HG03565 (cell line): ENCODE measurements at regions not wholly inside any gene's neighbourhood (a gene's known extent, or its start where the extent isn't known, plus 50 kb on each side); places are given as distances from the start of the nearest gene placed in this dataset.

ENCODE experiments used
- ATAC-seq: cut with Tn5 transposase; IDR thresholded peaks from one replicate; pipeline ENCODE4 v1.9.1; 2021; ENCODE audit warnings: mild to moderate bottlenecking, moderate library complexity; ENCODE audit not compliant: unreplicated experiment

DNA sequence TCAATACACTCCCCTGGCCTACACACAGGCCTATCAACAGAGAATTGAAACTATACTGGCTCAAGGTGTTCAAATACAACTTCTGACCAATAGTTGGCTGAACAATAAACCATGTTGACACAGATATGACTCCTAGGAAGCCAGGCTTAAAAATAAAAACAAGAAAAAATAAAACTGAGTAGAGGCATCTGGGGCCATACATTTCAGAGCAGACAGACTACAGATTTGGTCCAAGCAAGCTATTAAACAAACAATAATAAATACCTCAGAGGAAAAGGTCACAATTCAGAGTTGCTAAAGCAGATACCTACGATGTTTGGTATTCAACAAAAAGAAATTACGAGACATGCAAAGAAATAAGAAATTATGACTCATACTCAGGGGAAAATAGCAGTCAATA, 132.8 kb upstream of the ACVR2A start:
- no peak for ATAC-seq

DNA sequence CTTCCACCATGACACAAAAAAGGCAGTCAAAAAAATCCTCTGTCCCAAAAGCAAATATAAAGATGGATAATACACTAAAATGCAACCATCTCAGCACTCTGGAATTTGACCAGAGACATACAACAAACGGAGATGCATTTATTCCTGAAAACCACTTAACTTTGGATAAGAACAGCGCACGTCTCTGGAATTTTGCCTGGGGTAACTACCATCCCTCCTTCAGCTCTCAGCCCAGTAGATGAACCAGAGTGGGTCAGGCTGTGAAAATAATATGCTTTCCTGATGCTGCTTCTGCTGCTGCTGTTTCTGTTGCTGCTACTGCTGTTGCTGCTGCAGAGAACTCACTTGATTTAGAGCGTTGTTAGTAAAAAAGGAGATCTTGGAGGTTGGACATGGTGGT, 133.8 kb upstream of the ACVR2A start:
- ATAC-seq: no peak

DNA sequence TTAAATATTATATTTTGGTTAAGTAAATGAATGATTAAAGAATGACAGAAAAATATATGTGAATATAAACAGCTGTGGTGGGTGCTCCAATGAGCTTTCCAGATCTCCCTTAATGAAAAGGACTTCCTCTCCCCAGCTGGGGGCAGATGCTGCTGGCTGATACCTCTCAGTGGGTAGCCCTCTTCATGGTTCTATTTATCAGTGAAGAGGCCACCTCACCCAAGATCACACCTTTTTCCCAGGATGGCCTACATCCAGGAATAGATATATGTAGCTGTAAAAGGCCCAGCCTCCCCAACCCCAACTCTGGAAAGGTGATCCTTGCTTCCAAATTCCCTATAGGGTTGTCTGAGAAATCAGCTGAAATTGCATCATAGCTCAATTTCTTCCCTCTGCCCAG, 135.2 kb upstream of the ACVR2A start:
- ATAC-seq: no peak

DNA sequence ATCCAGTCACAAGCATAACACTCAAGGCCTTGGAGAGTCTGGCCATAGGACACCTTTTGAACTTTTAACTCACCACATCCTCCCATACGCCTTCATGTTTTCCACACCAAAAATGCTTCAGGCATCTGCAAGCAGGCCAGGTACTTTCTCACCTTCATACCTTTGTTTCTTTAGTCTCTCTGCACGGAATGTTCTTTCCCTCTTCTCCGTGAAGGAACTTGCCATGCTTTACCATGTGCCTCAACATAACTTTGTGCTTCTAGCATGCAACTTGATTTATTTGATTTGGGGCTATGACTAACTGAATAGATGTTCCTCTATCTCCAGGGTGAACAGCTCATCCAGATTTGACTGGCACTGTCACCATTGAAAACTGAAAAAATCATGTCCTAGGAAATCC, 141.7 kb upstream of the ACVR2A start:
- ATAC-seq: no peak

DNA sequence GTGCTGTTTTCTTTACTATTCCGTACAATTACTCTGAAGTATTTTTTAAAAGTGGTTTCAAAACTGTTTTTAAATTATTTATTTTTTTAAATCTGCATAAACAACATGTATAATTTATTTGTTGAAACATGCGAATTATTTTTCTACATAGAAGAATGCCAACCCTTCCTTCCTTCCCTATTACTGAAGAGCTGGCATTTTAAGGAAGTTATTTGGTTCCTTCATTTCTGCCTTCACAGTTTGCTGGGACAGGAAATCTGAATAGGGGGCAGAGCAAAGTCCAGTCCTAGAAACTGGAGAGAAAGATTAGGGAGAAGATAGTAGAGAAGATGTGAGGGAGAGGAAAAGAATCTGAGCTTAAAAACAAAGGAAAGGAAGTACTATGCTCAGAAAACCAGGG, 146.7 kb upstream of the ACVR2A start:
- no peak for ATAC-seq

DNA sequence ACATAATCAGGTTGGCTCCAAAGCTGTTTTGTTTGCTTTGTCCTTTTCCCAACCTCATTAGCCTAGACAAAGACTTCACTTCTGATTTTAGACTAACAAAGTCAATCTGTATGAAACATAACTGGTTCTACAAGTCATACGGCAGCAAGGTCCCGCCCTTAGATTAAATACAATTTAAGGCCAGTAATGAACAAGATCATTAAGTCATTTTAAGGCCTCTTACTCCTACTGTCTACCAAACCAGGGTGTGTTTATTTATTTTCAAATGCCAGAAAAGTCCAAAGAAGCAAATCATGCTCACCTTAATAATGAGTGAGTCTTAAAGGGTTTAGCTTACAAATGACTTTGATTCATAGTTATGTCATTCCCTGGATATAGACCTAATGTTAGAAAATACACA, 148.4 kb upstream of the ACVR2A start:
- no peak for ATAC-seq

DNA sequence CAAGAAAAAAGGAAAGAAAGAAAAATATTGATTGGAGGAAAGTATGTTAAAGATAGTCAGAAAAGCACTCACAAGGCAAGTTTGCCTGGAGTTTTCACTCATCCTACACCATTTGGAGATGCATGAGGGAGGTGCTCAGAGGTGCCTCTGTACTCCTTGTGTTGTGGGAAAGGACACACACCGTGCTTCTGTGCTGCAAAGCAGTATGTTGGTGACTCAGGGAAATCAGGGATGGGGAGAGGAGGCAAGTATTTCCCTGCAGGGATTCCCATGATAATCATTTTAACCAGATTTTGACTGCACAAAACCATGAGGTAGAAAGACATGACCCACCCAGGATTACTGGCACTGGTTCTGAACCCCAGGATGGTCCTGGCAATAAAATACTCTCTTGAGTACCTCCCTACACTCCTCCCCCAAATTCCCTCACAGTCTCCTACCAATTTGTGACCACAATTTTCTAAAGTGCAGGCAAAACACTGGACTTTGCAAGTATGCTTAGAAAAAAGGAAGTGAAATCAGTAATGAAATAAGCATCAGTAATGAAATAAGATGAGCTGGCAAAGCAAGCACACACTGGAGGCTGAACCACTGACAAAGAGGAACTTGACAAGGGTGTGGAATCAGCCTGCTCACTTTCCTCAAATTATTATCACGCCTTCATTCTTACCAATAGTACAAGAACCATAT, 155.5 kb upstream of the ACVR2A start:
- peak; percentile 100 for ATAC-seq

DNA sequence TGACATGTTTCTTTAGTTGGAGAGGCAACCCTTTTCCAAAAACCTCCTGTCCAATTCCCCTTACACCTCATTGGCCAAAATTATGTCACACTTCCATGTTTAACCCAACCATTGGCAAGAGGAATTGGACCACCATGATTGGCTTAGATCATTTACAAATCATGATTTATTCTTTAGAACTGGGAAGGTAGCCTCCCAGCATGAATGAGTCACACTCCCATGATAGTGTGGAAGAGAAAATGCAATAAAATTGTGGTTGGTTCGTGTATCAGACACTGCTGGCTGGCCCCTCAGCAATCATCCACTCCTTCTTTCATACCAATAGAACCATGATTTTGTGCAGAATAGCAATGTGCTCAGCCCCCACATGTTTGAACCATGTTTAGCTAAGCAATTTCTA, 156.6 kb upstream of the ACVR2A start:
- no peak for ATAC-seq

DNA sequence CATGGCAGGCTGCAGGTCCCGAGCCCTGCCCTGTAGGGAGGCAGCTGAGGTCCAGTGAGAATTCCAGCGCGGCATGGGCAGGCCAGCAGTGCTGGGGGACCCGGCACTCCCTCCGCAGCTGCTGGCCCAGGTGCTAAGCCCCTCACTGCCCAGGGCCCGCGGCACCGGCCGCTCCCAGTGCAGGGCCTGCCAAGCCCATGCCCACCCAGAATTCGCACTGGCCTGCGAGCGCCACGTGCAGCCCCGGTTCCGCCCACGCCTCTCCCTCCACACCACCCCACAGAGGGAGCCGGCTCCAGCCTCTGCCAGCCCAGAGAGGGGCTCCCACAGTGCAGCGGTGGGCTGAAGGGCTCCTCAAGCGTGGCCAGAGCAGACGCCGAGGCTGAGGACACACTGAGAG, 158.5 kb upstream of the ACVR2A start:
- no peak for ATAC-seq

DNA sequence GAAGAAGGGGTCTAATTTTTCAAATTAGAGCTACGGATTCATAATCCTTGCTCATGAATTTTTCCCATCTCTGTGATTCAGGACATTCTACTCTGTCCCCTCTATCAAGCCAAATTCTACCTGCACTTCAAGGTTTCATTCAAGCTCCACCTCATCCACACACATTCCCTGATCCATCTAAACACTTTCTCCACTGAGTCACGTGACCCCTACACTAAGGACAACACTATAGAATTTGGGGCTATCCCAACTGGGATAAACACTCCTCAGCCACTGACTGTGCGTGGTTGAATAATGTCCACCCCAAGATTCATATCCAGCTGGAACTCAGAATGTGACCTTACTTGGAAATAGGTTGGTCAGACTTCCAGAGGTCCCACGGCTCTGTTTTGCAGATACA, 159.9 kb upstream of the ACVR2A start:
- no peak for ATAC-seq

DNA sequence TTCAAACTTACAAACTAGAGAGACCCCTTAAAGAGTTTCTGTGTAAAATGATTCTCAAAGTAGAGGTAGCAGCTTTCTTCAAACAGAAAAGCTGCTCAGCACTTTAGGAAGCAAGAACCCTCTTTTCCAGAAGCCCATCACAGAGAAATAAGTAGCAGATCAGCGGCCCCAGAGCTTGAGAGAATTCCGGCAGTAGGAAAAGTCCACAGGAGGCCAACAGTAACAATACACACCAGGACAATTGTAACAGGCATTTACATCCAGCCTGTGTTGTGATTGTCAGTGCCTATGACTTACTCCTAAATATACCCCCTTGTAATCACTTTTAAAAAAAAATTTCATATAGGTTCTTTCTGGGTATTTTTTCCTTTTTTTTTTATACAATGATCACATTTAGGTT, 161.4 kb upstream of the ACVR2A start:
- ATAC-seq: no peak

DNA sequence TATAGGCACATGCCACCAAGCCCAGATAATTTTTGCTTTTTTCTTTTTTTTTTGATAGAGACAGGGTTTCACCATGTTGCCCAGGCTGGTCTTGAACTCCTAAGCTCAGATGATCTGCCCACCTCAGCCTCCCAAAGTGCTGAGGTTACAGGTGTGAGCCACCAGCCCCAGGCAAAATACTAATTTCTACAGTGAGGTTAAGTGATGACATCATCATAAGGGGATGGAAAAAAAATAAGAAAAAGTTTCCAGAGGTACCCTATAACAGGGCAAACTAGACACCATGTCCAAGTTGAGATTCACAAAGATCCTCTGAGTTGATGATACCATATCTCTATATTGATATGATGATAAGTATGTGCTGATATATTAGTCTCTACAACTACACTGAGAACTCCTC, 163.7 kb upstream of the ACVR2A start:
- ATAC-seq: no peak

DNA sequence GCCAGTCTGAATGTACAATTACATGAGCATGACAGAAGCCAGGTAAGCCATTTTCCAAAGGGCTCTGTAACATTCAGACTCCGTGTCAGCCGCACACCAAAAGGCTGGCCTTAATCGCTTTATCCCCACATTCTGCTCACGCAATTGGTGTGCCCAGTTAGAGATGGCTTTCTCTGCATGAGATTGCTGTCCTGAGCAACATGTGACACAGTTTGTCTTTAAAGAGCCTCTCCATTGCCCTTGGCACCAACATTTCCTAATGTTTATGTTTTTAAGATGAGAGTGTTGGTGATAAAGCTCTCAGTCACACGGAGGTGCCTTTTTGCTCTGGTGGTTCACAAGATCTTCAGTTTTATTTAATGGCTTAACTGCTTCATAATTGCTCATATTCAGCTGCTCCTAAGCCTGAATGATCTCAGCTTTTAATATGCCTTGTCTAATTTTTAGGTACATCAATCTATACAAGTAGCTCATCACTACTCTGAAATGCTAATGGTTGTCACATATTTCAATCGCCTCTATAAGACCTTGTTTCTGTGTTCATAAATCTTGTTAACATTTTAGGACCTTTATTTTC, 164.8 kb upstream of the ACVR2A start:
- ATAC-seq: no peak

DNA sequence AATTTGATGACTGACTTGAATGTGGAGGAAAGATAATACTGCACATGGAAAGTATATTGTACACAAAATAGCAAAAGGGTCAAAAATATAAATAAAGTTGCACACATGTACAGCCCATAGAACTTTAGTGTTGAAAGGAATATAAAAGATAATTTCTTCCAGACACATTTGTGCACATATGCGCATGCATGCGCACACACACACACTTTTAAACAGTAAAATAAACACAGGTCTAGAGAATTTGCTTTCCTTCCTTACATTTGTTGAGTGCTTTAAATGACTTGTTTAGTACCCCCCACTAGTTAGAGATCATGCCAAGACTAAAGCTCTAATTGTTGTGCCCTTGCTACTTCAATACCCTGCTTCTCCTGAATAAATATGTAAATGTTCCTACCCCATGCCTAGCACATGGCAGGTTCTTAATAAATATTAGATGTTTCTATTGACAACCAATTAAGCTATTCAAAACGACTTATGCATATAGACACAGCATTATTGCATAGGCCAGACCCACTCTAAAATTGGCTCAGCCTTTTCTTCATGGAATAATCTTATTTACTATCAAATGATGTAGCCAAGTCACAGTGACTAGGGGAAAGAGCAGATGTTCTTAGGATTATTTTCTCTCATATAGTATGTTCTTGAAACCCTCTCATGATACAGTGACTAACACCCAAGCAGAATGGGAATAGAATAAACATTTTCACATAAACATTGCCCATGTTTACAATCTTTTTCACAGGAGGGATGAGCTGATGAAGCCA, 165.5 kb upstream of the ACVR2A start:
- ATAC-seq: no peak

DNA sequence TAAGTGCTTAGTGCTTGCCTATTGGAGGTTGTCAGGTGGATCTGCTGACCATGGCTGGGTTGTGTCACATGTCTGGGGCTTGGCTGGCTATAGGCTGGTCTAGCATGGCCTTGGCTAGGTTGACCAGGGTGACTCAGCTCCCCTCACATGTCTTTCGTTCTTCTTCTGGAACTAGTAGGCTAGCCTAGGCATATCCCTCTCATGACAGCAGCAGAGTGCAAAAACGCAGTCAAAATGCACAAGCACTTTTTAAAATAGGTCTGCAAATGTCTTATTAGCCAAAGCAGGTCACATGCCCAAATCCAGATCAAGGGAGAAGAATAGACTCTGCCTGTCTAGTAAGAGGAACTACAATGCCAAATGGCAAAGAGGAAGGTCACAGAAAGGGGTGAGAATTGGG, 179.7 kb upstream of the ACVR2A start:
- ATAC-seq: no peak

DNA sequence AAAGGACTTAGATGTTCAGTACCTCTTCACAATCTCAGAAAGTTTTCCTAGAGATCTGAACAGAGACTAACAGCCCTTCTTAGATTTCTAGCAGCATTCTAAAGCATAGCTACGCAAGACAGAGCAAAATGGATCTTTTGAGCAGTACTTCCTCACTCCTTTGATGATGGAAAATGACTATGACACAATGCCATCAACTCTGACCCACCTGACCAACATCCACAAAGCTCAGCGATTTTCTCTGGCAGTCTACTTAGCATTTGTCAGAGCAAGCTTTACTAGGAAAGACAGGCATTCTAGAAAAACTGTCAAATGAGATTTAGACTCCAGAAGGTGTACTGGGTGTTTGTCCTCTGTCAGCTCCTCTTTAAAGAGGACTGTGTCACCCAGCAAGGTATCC, 180.9 kb upstream of the ACVR2A start:
- no peak for ATAC-seq

DNA sequence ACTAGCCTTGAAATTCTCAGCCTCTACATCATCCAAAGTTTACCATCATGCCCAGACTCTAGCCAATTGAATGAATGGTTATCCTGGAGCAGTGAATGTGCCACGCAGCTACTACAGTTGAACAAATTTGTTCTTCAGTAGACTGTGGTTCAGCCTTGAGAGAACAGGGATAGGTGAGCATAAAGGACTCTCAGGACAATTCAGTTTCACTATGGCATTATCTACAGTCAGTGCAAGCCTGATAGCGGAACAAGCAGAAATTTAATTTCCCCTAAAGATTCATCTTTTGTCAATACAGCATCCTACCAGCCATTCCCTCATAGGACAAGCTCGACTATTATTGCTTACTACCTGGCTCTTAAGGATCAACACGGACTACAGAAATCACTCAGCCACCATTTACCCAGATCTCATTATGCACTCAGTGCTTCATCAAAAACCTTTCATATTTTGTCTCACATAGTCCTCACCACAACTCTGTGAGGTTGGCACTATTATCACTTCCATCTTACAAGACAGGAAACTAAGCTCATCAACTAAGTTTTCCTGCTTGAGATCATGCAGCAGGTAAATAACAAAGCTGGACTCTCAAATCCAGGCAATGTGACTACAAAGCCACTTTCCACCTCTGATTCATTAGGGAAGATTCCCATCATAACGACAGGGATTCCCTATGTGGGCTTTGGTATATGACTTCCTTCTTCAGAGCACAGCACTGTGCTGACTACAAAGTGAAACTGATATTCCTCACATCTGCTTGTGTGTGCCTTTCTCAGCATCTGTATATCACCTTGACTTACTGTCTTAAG, 181.5 kb upstream of the ACVR2A start:
- ATAC-seq: peak; percentile 84

DNA sequence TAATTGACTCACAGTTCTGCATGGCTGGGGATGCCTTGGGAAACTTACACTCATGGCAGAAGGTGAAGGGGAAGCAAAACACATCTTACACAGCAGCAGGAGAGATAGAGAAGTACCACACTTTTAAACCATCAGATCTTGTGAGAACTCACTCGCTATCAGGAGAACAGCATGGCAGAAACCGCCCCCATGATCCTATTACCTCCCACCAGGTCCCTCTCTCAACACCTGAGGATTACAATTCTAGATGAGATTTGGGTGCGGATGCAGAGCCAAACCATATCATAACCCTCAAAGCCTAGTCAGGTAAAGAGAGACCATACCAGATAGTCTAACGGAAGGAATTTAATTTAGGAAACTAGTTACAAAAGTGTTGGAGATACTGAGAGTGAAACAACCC, 182.6 kb upstream of the ACVR2A start:
- no peak for ATAC-seq

DNA sequence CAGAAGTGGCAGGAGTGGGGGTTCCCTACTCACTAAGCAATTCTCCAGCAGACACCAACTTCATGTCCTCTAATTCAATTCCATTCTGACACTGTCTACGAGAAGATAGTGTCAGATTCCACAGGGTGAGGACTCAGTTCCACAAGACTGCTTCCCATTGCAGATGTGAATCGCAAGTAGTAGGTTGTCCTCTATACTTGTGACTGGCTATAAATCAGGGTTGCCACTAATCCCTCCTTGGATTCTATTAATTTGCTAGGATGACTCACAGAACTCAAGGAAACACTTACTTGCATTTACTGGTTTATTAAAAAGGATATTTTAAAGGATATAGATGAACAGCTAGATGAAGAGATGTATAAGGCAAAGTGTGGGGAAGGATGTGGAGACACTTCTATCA, 184.1 kb upstream of the ACVR2A start:
- no peak for ATAC-seq

DNA sequence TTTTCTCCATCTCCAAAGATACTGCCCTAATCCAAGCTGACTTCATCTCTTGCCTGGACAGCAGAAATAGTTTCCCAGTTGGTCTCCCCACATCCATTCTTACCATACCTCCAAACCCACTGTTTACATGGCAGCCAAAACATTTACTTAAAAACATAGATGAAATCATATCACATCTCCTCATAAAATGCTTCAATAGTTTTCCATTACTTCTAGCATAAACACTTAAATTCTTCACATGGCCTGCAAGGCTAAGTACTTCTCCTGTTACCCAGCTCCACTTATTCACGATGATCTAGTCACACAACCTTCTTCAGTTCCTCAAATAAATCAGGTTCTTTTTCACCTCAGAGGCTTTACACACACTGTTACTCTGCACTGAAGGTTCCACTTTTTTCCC, 185.8 kb upstream of the ACVR2A start:
- no peak for ATAC-seq
